Upper lobe of left lung (tissue), 6 donors: ENCODE measurements at regions not wholly inside any gene's neighbourhood (a gene's known extent, or its start where the extent isn't known, plus 50 kb on each side); places are given as distances from the start of the nearest gene placed in this dataset.

Experiments
- ATAC-seq, 2 donors: fragments of 200-7000 bp; cut with Tn5 transposase; one replicate each; pipeline ENCODE4 v1.9.1; 2022; ENCODE audit warnings: mild to moderate bottlenecking in 2 of 2, moderate library complexity in 2 of 2; ENCODE audit not compliant: low FRiP score in 2 of 2
- DNase-seq, 2 donors: peaks; one replicate each; pipeline ENCODE4 v3.0.0-alpha.2; 2019 to 2020
- H3K27ac ChIP-seq, 4 donors: fragments of 200-600 bp; sonication (generic); one replicate each; pipeline ENCODE4 v1.5.1; 2016 to 2019
- H3K27me3 ChIP-seq, 4 donors: fragments of 200-600 bp; sonication (generic); one replicate each; pipeline ENCODE4 v1.5.1; 2017 to 2019
- H3K36me3 ChIP-seq, 4 donors: fragments of 200-600 bp; sonication (generic); one replicate each; pipeline ENCODE4 v1.5.1; 2016 to 2019
- H3K4me1 ChIP-seq, 4 donors: fragments of 200-600 bp; sonication (generic); one replicate each; pipeline ENCODE4 v1.5.1; 2018 to 2019
- H3K4me3 ChIP-seq, 4 donors: fragments of 200-600 bp; sonication (generic); one replicate each; pipeline ENCODE4 v1.5.1; 2017 to 2019; ENCODE audit warnings: mild to moderate bottlenecking in 2 of 4, moderate library complexity in 1 of 4
- H3K9me3 ChIP-seq, 4 donors: fragments of 200-600 bp; sonication (generic); one replicate each; pipeline ENCODE4 v1.5.1; 2018 to 2019
- EP300 ChIP-seq, 4 donors: sonication (generic); formaldehyde crosslinking; IDR thresholded peaks; one replicate each; pipeline ENCODE4 v1.5.1; 2017; ENCODE audit warnings: antibody characterized with exemption in 4 of 4, control low read depth in 2 of 4
- POLR2A ChIP-seq, 4 donors: fragments of 450-650 bp; IDR thresholded peaks; one replicate each; pipeline ENCODE4 v1.5.1; 2016 to 2017; ENCODE audit warnings: antibody characterized with exemption in 4 of 4, mild to moderate bottlenecking in 2 of 4
- POLR2AphosphoS5 ChIP-seq, 2 donors: sonication (generic); formaldehyde crosslinking; IDR thresholded peaks; one replicate each; pipeline ENCODE4 v1.5.1; 2017; ENCODE audit warnings: antibody characterized with exemption in 2 of 2
- WGBS, 2 donors: methylation state at CpG; one replicate each; pipeline ENCODE4 v1.1.5; 2017 to 2018; 5-methylcytosine and 5-hydroxymethylcytosine counted together
- TF ChIP-seq, protein P1 (sequence below), 6 experiments: fragments of 450-650 bp in 4 of 6; fragments of 200-600 bp in 2 of 6; sonication (generic) in 2 of 6; IDR thresholded peaks; one replicate each; pipeline ENCODE4 v1.5.1; 2016 to 2019; ENCODE audit warnings: antibody characterized with exemption in 6 of 6
- donor health status: DM: no; HTN: no; CAD: no; lungs with moderate emphysema.
- donor health status: DM: no; HTN: yes; CAD: no; lungs with severe emphysema.

GRCh38 chr4:24330172-24330571 is 254.2 kb downstream of the DHX15 start:
- TF ChIP-seq POLR2AphosphoS5 (IDR thresholded peaks at IDR 0.05), result no peak
- WGBS, 2 donors, result 56 to 75% methylated on average over 4 of the region's 4 CpGs
- Histone ChIP-seq H3K4me1 (no peaks in the 10 kb centered on the region), H3K4me3 (no peak overlapping the region), H3K36me3 (no peaks in the 10 kb centered on the region), H3K27ac (no peak overlapping the region), H3K9me3 (no peaks in the 10 kb centered on the region), H3K27me3 (no peaks in the 10 kb centered on the region)
- ATAC-seq, result no peak
- DNase-seq, result peak in 1 of 2 donors; percentile 10

DNA sequence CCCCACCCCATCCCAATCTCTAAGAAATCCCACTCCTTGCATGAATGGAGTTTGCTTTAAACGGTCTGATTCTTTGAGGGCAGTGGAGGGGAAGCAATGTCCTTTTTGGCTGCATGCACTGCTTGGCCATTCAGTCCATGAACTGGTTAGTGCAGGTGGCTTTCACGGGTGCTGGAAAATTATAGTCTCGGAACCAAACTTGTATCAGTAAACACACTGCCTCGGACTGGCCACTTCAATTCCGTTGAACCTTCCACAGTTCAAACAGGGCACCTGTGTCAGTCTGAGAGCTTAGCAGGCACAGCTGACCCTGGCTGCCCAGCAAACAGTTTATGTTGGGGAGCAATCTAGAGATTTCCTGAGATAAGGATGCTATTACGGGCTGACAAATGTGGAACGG is 255.6 kb downstream of the DHX15 start:
- no peaks in the 10 kb centered on the region for H3K9me3 ChIP-seq

DNA sequence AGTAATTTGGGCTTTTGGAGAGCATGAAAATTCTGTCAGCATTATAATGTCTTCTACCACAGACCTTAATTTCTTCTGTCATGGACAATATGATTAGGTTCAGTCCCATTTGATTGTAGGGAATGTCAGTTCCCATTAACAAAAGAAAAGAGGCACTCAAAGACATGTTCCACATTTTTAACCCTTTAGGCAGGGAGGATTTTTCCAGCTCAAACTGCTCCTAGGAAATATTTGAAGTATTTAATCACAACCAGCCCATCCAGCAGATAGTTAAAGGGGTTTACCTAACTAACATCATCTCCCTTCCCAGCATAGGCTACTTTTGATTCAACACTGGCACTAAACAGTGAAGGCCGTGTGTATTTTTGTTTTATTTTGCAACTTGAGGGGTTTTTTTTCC is 256.0 kb downstream of the DHX15 start:
- ATAC-seq, result no peak
- H3K27me3 ChIP-seq, result no peaks in the 10 kb centered on the region
- no peaks in the 10 kb centered on the region for H3K36me3 ChIP-seq
- DNase-seq, result no peak
- no peak overlapping the region for H3K27ac ChIP-seq
- H3K9me3 ChIP-seq, result no peaks in the 10 kb centered on the region
- no peaks in the 10 kb centered on the region for H3K4me1 ChIP-seq
- no peak overlapping the region for H3K4me3 ChIP-seq
- TF ChIP-seq, protein P1, sequence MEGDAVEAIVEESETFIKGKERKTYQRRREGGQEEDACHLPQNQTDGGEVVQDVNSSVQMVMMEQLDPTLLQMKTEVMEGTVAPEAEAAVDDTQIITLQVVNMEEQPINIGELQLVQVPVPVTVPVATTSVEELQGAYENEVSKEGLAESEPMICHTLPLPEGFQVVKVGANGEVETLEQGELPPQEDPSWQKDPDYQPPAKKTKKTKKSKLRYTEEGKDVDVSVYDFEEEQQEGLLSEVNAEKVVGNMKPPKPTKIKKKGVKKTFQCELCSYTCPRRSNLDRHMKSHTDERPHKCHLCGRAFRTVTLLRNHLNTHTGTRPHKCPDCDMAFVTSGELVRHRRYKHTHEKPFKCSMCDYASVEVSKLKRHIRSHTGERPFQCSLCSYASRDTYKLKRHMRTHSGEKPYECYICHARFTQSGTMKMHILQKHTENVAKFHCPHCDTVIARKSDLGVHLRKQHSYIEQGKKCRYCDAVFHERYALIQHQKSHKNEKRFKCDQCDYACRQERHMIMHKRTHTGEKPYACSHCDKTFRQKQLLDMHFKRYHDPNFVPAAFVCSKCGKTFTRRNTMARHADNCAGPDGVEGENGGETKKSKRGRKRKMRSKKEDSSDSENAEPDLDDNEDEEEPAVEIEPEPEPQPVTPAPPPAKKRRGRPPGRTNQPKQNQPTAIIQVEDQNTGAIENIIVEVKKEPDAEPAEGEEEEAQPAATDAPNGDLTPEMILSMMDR (IDR thresholded peaks at IDR 0.05), result no peak
- no peak for TF ChIP-seq POLR2AphosphoS5 (IDR thresholded peaks at IDR 0.05)
- TF ChIP-seq POLR2A (IDR thresholded peaks at IDR 0.05), result no peak
- no peak for TF ChIP-seq EP300 (IDR thresholded peaks at IDR 0.05)
- 56 to 71% methylated on average over 1 of the region's 1 CpG for WGBS, 2 donors

More for the DNA sequence above, 255.6 kb downstream of the DHX15 start:
- DNase-seq (no peak), ATAC-seq (no peak)
- H3K4me1 ChIP-seq, result no peaks in the 10 kb centered on the region
- H3K27me3 ChIP-seq, result no peaks in the 10 kb centered on the region
- no peak overlapping the region for H3K4me3 ChIP-seq
- 32 to 45% methylated on average over 5 to 7 of the region's 7 CpGs for WGBS, 2 donors
- H3K27ac ChIP-seq, result no peak overlapping the region
- H3K36me3 ChIP-seq, result no peaks in the 10 kb centered on the region
- TF ChIP-seq POLR2A (IDR thresholded peaks at IDR 0.05) (no peak), POLR2AphosphoS5 (IDR thresholded peaks at IDR 0.05) (no peak), EP300 (IDR thresholded peaks at IDR 0.05) (no peak)
- TF ChIP-seq, protein P1 (IDR thresholded peaks at IDR 0.05), result no peak

DNA sequence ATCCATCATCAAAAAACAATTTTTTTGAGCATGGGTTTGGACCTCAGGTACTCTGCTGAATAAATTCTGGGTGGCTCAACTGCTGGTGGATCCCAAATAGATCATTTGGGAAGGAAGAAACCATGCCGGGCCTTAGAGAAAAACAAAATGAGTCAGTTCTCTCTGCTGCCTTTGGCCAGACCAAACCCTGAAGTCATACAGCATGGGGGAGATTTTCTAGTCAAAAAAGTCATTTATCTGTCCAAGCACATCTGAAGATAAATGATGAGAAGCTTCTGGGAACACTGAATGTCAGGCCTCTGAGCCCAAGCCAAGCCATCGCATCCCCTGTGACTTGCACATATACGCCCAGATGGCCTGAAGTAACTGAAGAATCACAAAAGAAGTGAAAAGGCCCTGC is 261.4 kb downstream of the DHX15 start:
- H3K4me3 ChIP-seq, result no peak overlapping the region
- H3K9me3 ChIP-seq, result no peaks in the 10 kb centered on the region
- no peaks in the 10 kb centered on the region for H3K27me3 ChIP-seq
- DNase-seq, result no peak
- WGBS, 2 donors, result 80 to 93% methylated on average over 1 to 3 of the region's 3 CpGs
- ATAC-seq, result no peak
- H3K27ac ChIP-seq, result no peak overlapping the region
- no peak for TF ChIP-seq POLR2AphosphoS5 (IDR thresholded peaks at IDR 0.05)
- TF ChIP-seq, protein P1 (IDR thresholded peaks at IDR 0.05), result no peak
- no peak for TF ChIP-seq EP300 (IDR thresholded peaks at IDR 0.05)
- TF ChIP-seq POLR2A (IDR thresholded peaks at IDR 0.05), result no peak
- H3K4me1 ChIP-seq, result no peaks in the 10 kb centered on the region
- no peaks in the 10 kb centered on the region for H3K36me3 ChIP-seq

GRCh38 chr4:24322511-24322910 is 261.8 kb downstream of the DHX15 start:
- 61 to 83% methylated on average over 1 of the region's 1 CpG for WGBS, 2 donors

More at GRCh38 chr4:24322511-24322910, 261.8 kb downstream of the DHX15 start:
- DNase-seq (no peak), ATAC-seq (no peak)
- H3K4me1 ChIP-seq, result no peaks in the 10 kb centered on the region
- H3K27ac ChIP-seq, result no peak overlapping the region
- no peak for TF ChIP-seq POLR2AphosphoS5 (IDR thresholded peaks at IDR 0.05)
- no peak for TF ChIP-seq EP300 (IDR thresholded peaks at IDR 0.05)
- TF ChIP-seq POLR2A (IDR thresholded peaks at IDR 0.05), result no peak
- TF ChIP-seq, protein P1 (IDR thresholded peaks at IDR 0.05), result no peak
- H3K36me3 ChIP-seq, result no peaks in the 10 kb centered on the region
- H3K4me3 ChIP-seq, result no peak overlapping the region
- no peaks in the 10 kb centered on the region for H3K27me3 ChIP-seq
- H3K9me3 ChIP-seq, result no peaks in the 10 kb centered on the region
